Activated naive CD4-positive, alpha-beta T cell treated with Interleukin-2 at 50 U/mL for 16 hours (primary cell): ENCODE measurements at regions not wholly inside any gene's neighbourhood (a gene's known extent, or its start where the extent isn't known, plus 50 kb on each side); places are given as distances from the start of the nearest gene placed in this dataset.

Experiments used
- DNase-seq: peaks from one replicate; pipeline ENCODE4 v3.0.0-alpha.2; 2020

- no peak for DNase-seq
Observed at GRCh38 chr11:15586741-15587473, 472.2 kb downstream of the INSC start.

- DNase-seq: no peak
Observed at GRCh38 chr11:15589070-15589626, 474.4 kb downstream of the INSC start.

- DNase-seq: no peak
Observed at GRCh38 chr11:15590132-15590531, 475.4 kb downstream of the INSC start.

- DNase-seq: no peak
Observed at GRCh38 chr11:15591112-15591537, 476.4 kb downstream of the INSC start.

GRCh38 chr11:15594607-15595006, 479.9 kb downstream of the INSC start:
- DNase-seq: no peak

- DNase-seq: no peak
Observed at GRCh38 chr11:15599376-15599775, 484.7 kb downstream of the INSC start.

- no peak for DNase-seq
Observed at GRCh38 chr11:15602047-15602446, 487.3 kb downstream of the INSC start.

GRCh38 chr11:15602785-15603567, 488.3 kb downstream of the INSC start:
- no peak for DNase-seq

- DNase-seq: no peak
Observed at GRCh38 chr11:15605094-15605493, 490.4 kb downstream of the INSC start.

GRCh38 chr11:15607361-15608036, 492.8 kb downstream of the INSC start:
- no peak for DNase-seq

- DNase-seq: no peak
Observed at GRCh38 chr11:15609445-15609844, 494.7 kb downstream of the INSC start.

- DNase-seq: no peak
Observed at GRCh38 chr11:15610881-15611280, 496.2 kb downstream of the INSC start.

- no peak for DNase-seq
Observed at GRCh38 chr11:15613251-15613650, 498.5 kb downstream of the INSC start.

GRCh38 chr11:15613789-15614188, 499.1 kb downstream of the INSC start:
- DNase-seq: no peak

- DNase-seq: no peak
Observed at GRCh38 chr11:15615398-15616096, 500.8 kb downstream of the INSC start.

- no peak for DNase-seq
Observed at GRCh38 chr11:15616130-15617105, 501.7 kb downstream of the INSC start.

GRCh38 chr11:15617126-15617525, 502.4 kb downstream of the INSC start:
- DNase-seq: no peak

- no peak for DNase-seq
Observed at GRCh38 chr11:15618583-15619032, 503.9 kb downstream of the INSC start.

GRCh38 chr11:15621565-15621964, 506.8 kb downstream of the INSC start:
- DNase-seq: no peak

GRCh38 chr11:15622231-15622890, 507.6 kb downstream of the INSC start:
- DNase-seq: no peak

- no peak for DNase-seq
Observed at GRCh38 chr11:15624701-15625100, 510.0 kb downstream of the INSC start.
